GM10266 (cell line): ENCODE measurements at regions not wholly inside any gene's neighbourhood (a gene's known extent, or its start where the extent isn't known, plus 50 kb on each side); places are given as distances from the start of the nearest gene placed in this dataset.
"Not testable (repeated sequence)": the region's sequence is repeated elsewhere in the genome, so short reads cannot be mapped to it uniquely, and the experiment has no call there.

Experiments
- DNase-seq: peaks from one replicate; pipeline ENCODE4 v3.0.0; 2012; ENCODE audit errors: extremely low spot score
- CTCF ChIP-seq: IDR thresholded peaks from 2 replicates; pipeline ENCODE4 v1.5.1; 2012; ENCODE audit warnings: mild to moderate bottlenecking, low read depth; ENCODE audit not compliant: control insufficient read depth, insufficient read depth; ENCODE audit errors: missing control alignments

GRCh38 chr15:31504462-31504839 is 177.8 kb downstream of the KLF13 start:
- DNase-seq = no peak
- TF ChIP-seq CTCF = no peak

- DNase-seq = not testable (repeated sequence)
Measured at GRCh38 chr15:31507573-31507972, 180.9 kb downstream of the KLF13 start.

GRCh38 chr15:31508656-31509055 is 182.0 kb downstream of the KLF13 start:
- no peak for TF ChIP-seq CTCF
- DNase-seq = no peak

- no peak for DNase-seq
- TF ChIP-seq CTCF = no peak
Measured at GRCh38 chr15:31510057-31510456, 183.4 kb downstream of the KLF13 start.

GRCh38 chr15:31511707-31512310 is 185.2 kb downstream of the KLF13 start:
- peak; percentile 38 for DNase-seq
- TF ChIP-seq CTCF = no peak

GRCh38 chr15:31513178-31513577 is 186.5 kb downstream of the KLF13 start:
- DNase-seq = no peak
- TF ChIP-seq CTCF = no peak

GRCh38 chr15:31516440-31516839 is 189.8 kb downstream of the KLF13 start:
- no peak for TF ChIP-seq CTCF

GRCh38 chr15:31516874-31517273 is 190.2 kb downstream of the KLF13 start:
- TF ChIP-seq CTCF = no peak
- DNase-seq = no peak

More at GRCh38 chr15:31516440-31516839, 189.8 kb downstream of the KLF13 start:
- no peak for DNase-seq
